ENCODE measurements at regions not wholly inside any gene's neighbourhood (a gene's known extent, or its start where the extent isn't known, plus 50 kb on each side); places are given as distances from the start of the nearest gene placed in this dataset.

GRCh38 chr14:29163109-29163508, 396.5 kb downstream of the FOXG1 start:
- intact Hi-C loops (cut with micrococcal nuclease) = no loop called here
- H3K4me1 ChIP-seq = no peaks in the 10 kb centered on the region
- no peak for DNase-seq
- no peak for TF ChIP-seq CTCF (IDR thresholded peaks at IDR 0.05; ENCODE audit: borderline replicate concordance)
- no peaks in the 10 kb centered on the region for H3K36me3 ChIP-seq
- H3K27me3 ChIP-seq (ENCODE audit: low read depth) = no peaks in the 10 kb centered on the region
- H3K27ac ChIP-seq (replicated peaks) = no peak overlapping the region
- peaks cover 5% of the 10 kb centered on the region for H3K9me3 ChIP-seq (replicated peaks)
- H3K4me3 ChIP-seq = no peak overlapping the region

GRCh38 chr14:29165431-29165830, 398.8 kb downstream of the FOXG1 start:
- Histone ChIP-seq H3K4me1 (no peaks in the 10 kb centered on the region), H3K27me3 (ENCODE audit: low read depth) (no peaks in the 10 kb centered on the region), H3K9me3 (replicated peaks) (peaks cover 15% of the 10 kb centered on the region), H3K27ac (replicated peaks) (no peak overlapping the region), H3K36me3 (no peaks in the 10 kb centered on the region), H3K4me3 (no peak overlapping the region)
- DNase-seq = no peak
- TF ChIP-seq CTCF (IDR thresholded peaks at IDR 0.05; ENCODE audit: borderline replicate concordance) = no peak
- intact Hi-C loops (cut with micrococcal nuclease) = no loop called here

- no peak for DNase-seq
- intact Hi-C loops (cut with micrococcal nuclease) = no loop called here
- Histone ChIP-seq H3K27me3 (ENCODE audit: low read depth) (no peaks in the 10 kb centered on the region), H3K9me3 (replicated peaks) (peaks cover 15% of the 10 kb centered on the region), H3K27ac (replicated peaks) (no peak overlapping the region), H3K4me1 (no peaks in the 10 kb centered on the region), H3K36me3 (no peaks in the 10 kb centered on the region), H3K4me3 (no peak overlapping the region)
- no peak for TF ChIP-seq CTCF (IDR thresholded peaks at IDR 0.05; ENCODE audit: borderline replicate concordance)
These were observed 399.9 kb downstream of the FOXG1 start for GRCh38 chr14:29166507-29166906.

- H3K4me3 ChIP-seq = no peak overlapping the region
- intact Hi-C loops (cut with micrococcal nuclease) = no loop called here
These were observed 401.6 kb downstream of the FOXG1 start for GRCh38 chr14:29168149-29168548.

DNA sequence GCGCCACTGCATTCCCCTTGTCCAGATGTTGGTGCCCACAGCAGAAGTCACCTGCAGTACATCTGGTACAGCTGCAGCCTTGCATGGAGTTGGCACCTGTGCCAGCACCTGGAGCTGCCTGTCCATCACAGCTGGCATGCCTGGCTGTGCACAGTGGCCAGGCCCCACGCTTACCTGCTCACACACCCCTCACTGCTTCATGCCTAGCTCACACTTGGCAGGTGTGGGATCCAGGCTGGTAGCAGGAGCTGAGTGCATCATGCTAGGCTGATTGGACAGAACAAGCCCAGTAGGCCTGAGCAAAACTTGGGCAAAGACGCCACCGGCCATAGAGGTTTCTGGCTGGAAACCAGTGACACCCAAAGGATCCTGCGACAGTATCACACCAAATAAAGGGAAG, 402.8 kb downstream of the FOXG1 start:
- H3K9me3 ChIP-seq (replicated peaks) = peaks cover 15% of the 10 kb centered on the region

More at GRCh38 chr14:29168149-29168548, 401.6 kb downstream of the FOXG1 start:
- Histone ChIP-seq H3K36me3 (no peaks in the 10 kb centered on the region), H3K27me3 (ENCODE audit: low read depth) (no peaks in the 10 kb centered on the region), H3K27ac (replicated peaks) (no peak overlapping the region), H3K4me1 (no peaks in the 10 kb centered on the region), H3K9me3 (replicated peaks) (peaks cover 15% of the 10 kb centered on the region)
- DNase-seq = no peak
- no peak for TF ChIP-seq CTCF (IDR thresholded peaks at IDR 0.05; ENCODE audit: borderline replicate concordance)

More for the DNA sequence above, 402.8 kb downstream of the FOXG1 start:
- no peaks in the 10 kb centered on the region for H3K4me1 ChIP-seq
- TF ChIP-seq CTCF (IDR thresholded peaks at IDR 0.05; ENCODE audit: borderline replicate concordance) = no peak
- intact Hi-C loops (cut with micrococcal nuclease) = no loop called here
- DNase-seq = no peak
- H3K27me3 ChIP-seq (ENCODE audit: low read depth) = no peaks in the 10 kb centered on the region
- H3K36me3 ChIP-seq = no peaks in the 10 kb centered on the region
- H3K4me3 ChIP-seq = no peak overlapping the region
- H3K27ac ChIP-seq (replicated peaks) = no peak overlapping the region
